ENCODE measurements at regions not wholly inside any gene's neighbourhood (a gene's known extent, or its start where the extent isn't known, plus 50 kb on each side); places are given as distances from the start of the nearest gene placed in this dataset.

GRCh38 chr2:175371378-175371777 lies 189.9 kb upstream of the ATP5MC3 start:
- no peak for TF ChIP-seq EZH2 (IDR thresholded peaks at IDR 0.05; ENCODE audit: borderline replicate concordance, low read depth, low read length, poor library complexity, severe bottlenecking)
- TF ChIP-seq, protein P1, sequence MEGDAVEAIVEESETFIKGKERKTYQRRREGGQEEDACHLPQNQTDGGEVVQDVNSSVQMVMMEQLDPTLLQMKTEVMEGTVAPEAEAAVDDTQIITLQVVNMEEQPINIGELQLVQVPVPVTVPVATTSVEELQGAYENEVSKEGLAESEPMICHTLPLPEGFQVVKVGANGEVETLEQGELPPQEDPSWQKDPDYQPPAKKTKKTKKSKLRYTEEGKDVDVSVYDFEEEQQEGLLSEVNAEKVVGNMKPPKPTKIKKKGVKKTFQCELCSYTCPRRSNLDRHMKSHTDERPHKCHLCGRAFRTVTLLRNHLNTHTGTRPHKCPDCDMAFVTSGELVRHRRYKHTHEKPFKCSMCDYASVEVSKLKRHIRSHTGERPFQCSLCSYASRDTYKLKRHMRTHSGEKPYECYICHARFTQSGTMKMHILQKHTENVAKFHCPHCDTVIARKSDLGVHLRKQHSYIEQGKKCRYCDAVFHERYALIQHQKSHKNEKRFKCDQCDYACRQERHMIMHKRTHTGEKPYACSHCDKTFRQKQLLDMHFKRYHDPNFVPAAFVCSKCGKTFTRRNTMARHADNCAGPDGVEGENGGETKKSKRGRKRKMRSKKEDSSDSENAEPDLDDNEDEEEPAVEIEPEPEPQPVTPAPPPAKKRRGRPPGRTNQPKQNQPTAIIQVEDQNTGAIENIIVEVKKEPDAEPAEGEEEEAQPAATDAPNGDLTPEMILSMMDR (conservative IDR thresholded peaks at IDR 0.05; ENCODE audit: low read depth, low read length): no peak

Data from A673 (cell line).